ENCODE measurements at regions not wholly inside any gene's neighbourhood (a gene's known extent, or its start where the extent isn't known, plus 50 kb on each side); places are given as distances from the start of the nearest gene placed in this dataset.
A peak's percentile ranks its signal among the peaks of the same experiment; 100 is the strongest.

GRCh38 chr14:58882577-58883018 lies 244.8 kb downstream of the DACT1 start:
- ChIA-PET POLR2A (interaction anchor here (0.6 kb wide), 1 partner anchor 25 kb away, joined by 3 read pairs; no protein-coding TSS in a partner anchor), CTCF (interaction anchor here (0.7 kb wide), 1 partner anchor 121 kb away, joined by 3 read pairs; no protein-coding TSS in a partner anchor)
- DNase-seq (ENCODE audit: low read depth) = no peak

GRCh38 chr14:58884442-58884841 lies 246.7 kb downstream of the DACT1 start:
- no peak overlapping the region for H3K4me3 ChIP-seq (ENCODE audit: low read depth, low read length)
- no peaks in the 10 kb centered on the region for H3K27me3 ChIP-seq (ENCODE audit: control insufficient read depth, insufficient read depth, low read length)
- no peaks in the 10 kb centered on the region for H3K36me3 ChIP-seq (ENCODE audit: control insufficient read depth, insufficient read depth, low read length)
- 0 out of 2 replicates have a peak, but pooled peaks have one; percentile 8 for TF ChIP-seq CTCF (IDR thresholded peaks at IDR 0.05; ENCODE audit: insufficient read depth, low read depth, low read length)
- ChIA-PET CTCF (no interaction called here), POLR2A (no interaction called here)
- no peak for DNase-seq (ENCODE audit: low read depth)

More at GRCh38 chr14:58882577-58883018, 244.8 kb downstream of the DACT1 start:
- no peaks in the 10 kb centered on the region for H3K27me3 ChIP-seq (ENCODE audit: control insufficient read depth, insufficient read depth, low read length)
- H3K4me3 ChIP-seq (ENCODE audit: low read depth, low read length) = no peak overlapping the region
- H3K36me3 ChIP-seq (ENCODE audit: control insufficient read depth, insufficient read depth, low read length) = no peaks in the 10 kb centered on the region
- TF ChIP-seq CTCF (IDR thresholded peaks at IDR 0.05; ENCODE audit: insufficient read depth, low read depth, low read length) = no peak

GRCh38 chr14:58887931-58888330 lies 250.2 kb downstream of the DACT1 start:
- CTCF ChIA-PET = no interaction called here

GRCh38 chr14:58898655-58899316 lies 261.0 kb downstream of the DACT1 start:
- CTCF ChIA-PET = no interaction called here
- Histone ChIP-seq H3K36me3 (ENCODE audit: control insufficient read depth, insufficient read depth, low read length) (no peaks in the 10 kb centered on the region), H3K4me3 (ENCODE audit: low read depth, low read length) (no peak overlapping the region), H3K27me3 (ENCODE audit: control insufficient read depth, insufficient read depth, low read length) (no peaks in the 10 kb centered on the region)
- TF ChIP-seq CTCF (IDR thresholded peaks at IDR 0.05; ENCODE audit: insufficient read depth, low read depth, low read length) = no peak
- POLR2A ChIA-PET = interaction anchor here (0.6 kb wide), 1 partner anchor 427 kb away, joined by 3 read pairs; no protein-coding TSS in a partner anchor
- DNase-seq (ENCODE audit: low read depth) = peak; percentile 95

More at GRCh38 chr14:58887931-58888330, 250.2 kb downstream of the DACT1 start:
- no peaks in the 10 kb centered on the region for H3K27me3 ChIP-seq (ENCODE audit: control insufficient read depth, insufficient read depth, low read length)
- no peak for TF ChIP-seq CTCF (IDR thresholded peaks at IDR 0.05; ENCODE audit: insufficient read depth, low read depth, low read length)
- no peak for DNase-seq (ENCODE audit: low read depth)
- no peak overlapping the region for H3K4me3 ChIP-seq (ENCODE audit: low read depth, low read length)
- POLR2A ChIA-PET = no interaction called here
- no peaks in the 10 kb centered on the region for H3K36me3 ChIP-seq (ENCODE audit: control insufficient read depth, insufficient read depth, low read length)

GRCh38 chr14:58899317-58899713 lies 261.6 kb downstream of the DACT1 start:
- Histone ChIP-seq H3K4me3 (ENCODE audit: low read depth, low read length) (no peak overlapping the region), H3K27me3 (ENCODE audit: control insufficient read depth, insufficient read depth, low read length) (no peaks in the 10 kb centered on the region), H3K36me3 (ENCODE audit: control insufficient read depth, insufficient read depth, low read length) (no peaks in the 10 kb centered on the region)
- CTCF ChIA-PET = interaction anchor here (1.2 kb wide), 1 partner anchor 260 kb away, joined by 3 read pairs; no protein-coding TSS in a partner anchor
- DNase-seq (ENCODE audit: low read depth) = peak; percentile 70
- TF ChIP-seq CTCF (IDR thresholded peaks at IDR 0.05; ENCODE audit: insufficient read depth, low read depth, low read length) = no peak
- POLR2A ChIA-PET = interaction anchor here (0.6 kb wide), 1 partner anchor 427 kb away, joined by 3 read pairs; no protein-coding TSS in a partner anchor

Data from BJ (cell line).